Mesothelial cell of epicardium (in vitro differentiated cells): ENCODE measurements at regions not wholly inside any gene's neighbourhood (a gene's known extent, or its start where the extent isn't known, plus 50 kb on each side); places are given as distances from the start of the nearest gene placed in this dataset.
A peak's percentile ranks its signal among the peaks of the same experiment; 100 is the strongest.

ENCODE experiments used
- DNase-seq, 2 experiments: peaks; one replicate each; pipeline ENCODE4 v3.0.0; 2021; ENCODE audit warnings: low spot score in 2 of 2; ENCODE audit not compliant: unreplicated experiment in 2 of 2
- H3K27ac Mint-ChIP-seq: 2 replicates; pipeline ENCODE4 v1.8.0; 2021; ENCODE audit warnings: mixed read lengths
- H3K27me3 Mint-ChIP-seq: 2 replicates; pipeline ENCODE4 v1.8.0; 2021; ENCODE audit warnings: low read depth, mixed read lengths
- H3K36me3 Mint-ChIP-seq: 2 replicates; pipeline ENCODE4 v1.8.0; 2021; ENCODE audit warnings: mixed read lengths
- H3K4me1 Mint-ChIP-seq: 2 replicates; pipeline ENCODE4 v1.8.0; 2021; ENCODE audit warnings: mixed read lengths
- H3K4me3 Mint-ChIP-seq: 2 replicates; pipeline ENCODE4 v1.8.0; 2021; ENCODE audit warnings: mild to moderate bottlenecking, moderate library complexity, mixed read lengths
- H3K9me3 Mint-ChIP-seq: 2 replicates; pipeline ENCODE4 v1.8.0; 2021; ENCODE audit warnings: mixed read lengths
- CTCF ChIP-seq: fragments of 200-600 bp; sonication (generic); IDR thresholded peaks from one replicate; pipeline ENCODE4 v1.5.0; 2021; ENCODE audit warnings: antibody characterized with exemption; ENCODE audit not compliant: unreplicated experiment

- H3K27ac Mint-ChIP-seq: no peak overlapping the region
- no peak overlapping the region for H3K4me3 Mint-ChIP-seq
- DNase-seq: peak in 1 of 2 experiments; percentile 29
- H3K27me3 Mint-ChIP-seq: no peaks in the 10 kb centered on the region
- no peaks in the 10 kb centered on the region for H3K4me1 Mint-ChIP-seq
- TF ChIP-seq CTCF: no peak
- no peaks in the 10 kb centered on the region for H3K36me3 Mint-ChIP-seq
- peaks cover 25% of the 10 kb centered on the region for H3K9me3 Mint-ChIP-seq
Measured at GRCh38 chr14:101108579-101109346, 205.2 kb upstream of the RTL1 start.

GRCh38 chr14:101109347-101109638 is 205.8 kb upstream of the RTL1 start:
- H3K27me3 Mint-ChIP-seq: peaks cover 1% of the 10 kb centered on the region
- no peak for DNase-seq
- H3K36me3 Mint-ChIP-seq: no peaks in the 10 kb centered on the region
- H3K27ac Mint-ChIP-seq: no peak overlapping the region
- H3K9me3 Mint-ChIP-seq: peaks cover 25% of the 10 kb centered on the region
- no peaks in the 10 kb centered on the region for H3K4me1 Mint-ChIP-seq
- no peak for TF ChIP-seq CTCF
- no peak overlapping the region for H3K4me3 Mint-ChIP-seq

- TF ChIP-seq CTCF: no peak
- H3K4me3 Mint-ChIP-seq: no peak overlapping the region
- peaks cover 3% of the 10 kb centered on the region for H3K27me3 Mint-ChIP-seq
- peaks cover 25% of the 10 kb centered on the region for H3K9me3 Mint-ChIP-seq
- no peaks in the 10 kb centered on the region for H3K4me1 Mint-ChIP-seq
- H3K27ac Mint-ChIP-seq: no peak overlapping the region
- H3K36me3 Mint-ChIP-seq: no peaks in the 10 kb centered on the region
- peak in 1 of 2 experiments; percentile 31 for DNase-seq
Measured at GRCh38 chr14:101109981-101110728, 206.6 kb upstream of the RTL1 start.

GRCh38 chr14:101110729-101111619 is 207.5 kb upstream of the RTL1 start:
- no peak overlapping the region for H3K27ac Mint-ChIP-seq
- peaks cover 8% of the 10 kb centered on the region for H3K27me3 Mint-ChIP-seq
- no peak for TF ChIP-seq CTCF
- no peaks in the 10 kb centered on the region for H3K4me1 Mint-ChIP-seq
- DNase-seq: peak in 1 of 2 experiments; percentile 34
- H3K36me3 Mint-ChIP-seq: no peaks in the 10 kb centered on the region
- H3K9me3 Mint-ChIP-seq: peaks cover 20% of the 10 kb centered on the region
- H3K4me3 Mint-ChIP-seq: no peak overlapping the region

- H3K4me3 Mint-ChIP-seq: no peak overlapping the region
- no peaks in the 10 kb centered on the region for H3K36me3 Mint-ChIP-seq
- TF ChIP-seq CTCF: no peak
- H3K9me3 Mint-ChIP-seq: peaks cover 12% of the 10 kb centered on the region
- H3K4me1 Mint-ChIP-seq: no peaks in the 10 kb centered on the region
- H3K27ac Mint-ChIP-seq: no peak overlapping the region
- DNase-seq: peak in 1 of 2 experiments; percentile 33
- H3K27me3 Mint-ChIP-seq: peaks cover 12% of the 10 kb centered on the region
Measured at GRCh38 chr14:101111620-101112290, 208.2 kb upstream of the RTL1 start.
